Transverse colon (tissue), 4 donors: ENCODE measurements at regions not wholly inside any gene's neighbourhood (a gene's known extent, or its start where the extent isn't known, plus 50 kb on each side); places are given as distances from the start of the nearest gene placed in this dataset.

Source experiments
- DNase-seq: peaks from one replicate; pipeline ENCODE4 v3.0.0-alpha.2; 2019
- H3K27ac ChIP-seq, 4 donors: fragments of 200-600 bp; sonication (generic); 2 replicates each; pipeline ENCODE4 v1.5.1; 2016 to 2018; ENCODE audit warnings: inconsistent platforms in 4 of 4
- H3K27me3 ChIP-seq: fragments of 200-600 bp; sonication (generic); 2 replicates; pipeline ENCODE4 v1.5.1; 2017; ENCODE audit warnings: inconsistent platforms
- H3K36me3 ChIP-seq, 4 donors: fragments of 200-600 bp; sonication (generic); 2 replicates each; pipeline ENCODE4 v1.5.1; 2017 to 2019; ENCODE audit warnings: inconsistent platforms in 4 of 4
- H3K4me1 ChIP-seq, 4 donors: fragments of 200-600 bp; sonication (generic); 2 replicates each; pipeline ENCODE4 v1.5.1; 2017 to 2020; ENCODE audit warnings: inconsistent platforms in 4 of 4
- H3K4me3 ChIP-seq, 4 donors: fragments of 200-600 bp; sonication (generic); 1 replicate in 1 of 4; 2 replicates in 3 of 4; pipeline versions ENCODE4 v1.5.1 to v1.6.1; 2017 to 2019; ENCODE audit warnings: inconsistent platforms in 4 of 4
- H3K9me3 ChIP-seq, 2 donors: fragments of 200-600 bp; sonication (generic); 2 replicates each; pipeline ENCODE4 v1.5.1; 2017 to 2019; ENCODE audit warnings: inconsistent platforms in 2 of 2
- EP300 ChIP-seq: sonication (generic); formaldehyde crosslinking; IDR thresholded peaks from one replicate; pipeline ENCODE4 v1.6.1; 2017; ENCODE audit warnings: antibody characterized with exemption, low read depth
- POLR2A ChIP-seq: fragments of 450-650 bp; IDR thresholded peaks from one replicate; pipeline ENCODE4 v1.6.1; 2016; ENCODE audit warnings: antibody characterized with exemption, mild to moderate bottlenecking, moderate library complexity
- POLR2AphosphoS5 ChIP-seq, 3 donors: sonication (generic); formaldehyde crosslinking; IDR thresholded peaks; one replicate each; pipeline ENCODE4 v1.6.1; 2016; ENCODE audit warnings: antibody characterized with exemption in 3 of 3
- WGBS, 2 donors: methylation state at CpG; one replicate each; pipeline ENCODE4 v1.1.5; 2018; ENCODE audit warnings: low coverage in 1 of 2; 5-methylcytosine and 5-hydroxymethylcytosine counted together
- in situ Hi-C, 4 donors: fragments of 200-750 bp; cut with MboI; loops; one replicate each; pipeline versions ENCODE4 v1.15.0 to v1.15.1; 2017; ENCODE audit warnings: low sequenced_read_pairs in 3 of 4, low pct_ligation_motif_present in 1 of 4, low pct_unique_long_range_greater_than_20kb in 1 of 4
- intact Hi-C: fragments of 100-400 bp; cut with DNase I; formaldehyde crosslinking; loops from one replicate; pipeline ENCODE4 v1.15.1; 2023; ENCODE audit warnings: low total_unique reads
- TF ChIP-seq, protein P1 (sequence below), 5 experiments: fragments of 200-600 bp in 3 of 5; fragments of 450-650 bp in 2 of 5; sonication (generic) in 3 of 5; IDR thresholded peaks; 1 replicate in 2 of 5; 2 replicates in 3 of 5; pipeline ENCODE4 v1.5.1; 2016 to 2017; ENCODE audit warnings: antibody characterized with exemption in 5 of 5, inconsistent platforms in 3 of 5, mild to moderate bottlenecking in 2 of 5, moderate library complexity in 1 of 5

DNA sequence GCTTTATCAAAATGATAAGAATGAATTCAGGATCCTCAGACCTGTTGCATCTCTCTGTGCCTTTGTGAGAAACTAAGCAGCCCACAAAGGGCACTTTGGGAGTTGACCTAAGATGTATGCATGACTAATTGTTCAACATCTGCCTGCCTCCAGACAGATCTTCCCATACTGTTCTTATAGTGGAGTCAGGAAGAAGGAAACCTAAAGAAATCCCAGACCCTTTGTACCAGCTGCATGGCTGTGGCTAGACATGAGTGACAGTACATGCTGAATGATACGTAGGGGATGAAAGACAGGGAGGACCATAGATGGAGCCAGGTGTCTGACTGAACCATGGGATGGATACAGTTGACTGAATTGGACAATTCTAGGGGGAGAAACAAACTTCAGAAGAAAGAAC lies 148.7 kb upstream of the PCGF5 start:
- no peaks in the 10 kb centered on the region for H3K36me3 ChIP-seq
- H3K27ac ChIP-seq = no peak overlapping the region
- peaks cover 0 to 2% (median under 1%) of the 10 kb centered on the region in 4 donors for H3K4me1 ChIP-seq
- in situ Hi-C loops (no loop called here), intact Hi-C loops (no loop called here)
- 42% methylated on average over 1 of the region's 1 CpG; no CpG with 5 or more reads in 1 of the 2 donors for WGBS, 2 donors
- no peak for DNase-seq
- no peaks in the 10 kb centered on the region for H3K9me3 ChIP-seq
- no peak overlapping the region for H3K4me3 ChIP-seq
- H3K27me3 ChIP-seq = no peaks in the 10 kb centered on the region
- TF ChIP-seq EP300 (no peak), POLR2A (no peak), POLR2AphosphoS5 (IDR thresholded peaks at IDR 0.05) (no peak)
- TF ChIP-seq, protein P1, sequence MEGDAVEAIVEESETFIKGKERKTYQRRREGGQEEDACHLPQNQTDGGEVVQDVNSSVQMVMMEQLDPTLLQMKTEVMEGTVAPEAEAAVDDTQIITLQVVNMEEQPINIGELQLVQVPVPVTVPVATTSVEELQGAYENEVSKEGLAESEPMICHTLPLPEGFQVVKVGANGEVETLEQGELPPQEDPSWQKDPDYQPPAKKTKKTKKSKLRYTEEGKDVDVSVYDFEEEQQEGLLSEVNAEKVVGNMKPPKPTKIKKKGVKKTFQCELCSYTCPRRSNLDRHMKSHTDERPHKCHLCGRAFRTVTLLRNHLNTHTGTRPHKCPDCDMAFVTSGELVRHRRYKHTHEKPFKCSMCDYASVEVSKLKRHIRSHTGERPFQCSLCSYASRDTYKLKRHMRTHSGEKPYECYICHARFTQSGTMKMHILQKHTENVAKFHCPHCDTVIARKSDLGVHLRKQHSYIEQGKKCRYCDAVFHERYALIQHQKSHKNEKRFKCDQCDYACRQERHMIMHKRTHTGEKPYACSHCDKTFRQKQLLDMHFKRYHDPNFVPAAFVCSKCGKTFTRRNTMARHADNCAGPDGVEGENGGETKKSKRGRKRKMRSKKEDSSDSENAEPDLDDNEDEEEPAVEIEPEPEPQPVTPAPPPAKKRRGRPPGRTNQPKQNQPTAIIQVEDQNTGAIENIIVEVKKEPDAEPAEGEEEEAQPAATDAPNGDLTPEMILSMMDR (IDR thresholded peaks at IDR 0.05) = no peak

DNA sequence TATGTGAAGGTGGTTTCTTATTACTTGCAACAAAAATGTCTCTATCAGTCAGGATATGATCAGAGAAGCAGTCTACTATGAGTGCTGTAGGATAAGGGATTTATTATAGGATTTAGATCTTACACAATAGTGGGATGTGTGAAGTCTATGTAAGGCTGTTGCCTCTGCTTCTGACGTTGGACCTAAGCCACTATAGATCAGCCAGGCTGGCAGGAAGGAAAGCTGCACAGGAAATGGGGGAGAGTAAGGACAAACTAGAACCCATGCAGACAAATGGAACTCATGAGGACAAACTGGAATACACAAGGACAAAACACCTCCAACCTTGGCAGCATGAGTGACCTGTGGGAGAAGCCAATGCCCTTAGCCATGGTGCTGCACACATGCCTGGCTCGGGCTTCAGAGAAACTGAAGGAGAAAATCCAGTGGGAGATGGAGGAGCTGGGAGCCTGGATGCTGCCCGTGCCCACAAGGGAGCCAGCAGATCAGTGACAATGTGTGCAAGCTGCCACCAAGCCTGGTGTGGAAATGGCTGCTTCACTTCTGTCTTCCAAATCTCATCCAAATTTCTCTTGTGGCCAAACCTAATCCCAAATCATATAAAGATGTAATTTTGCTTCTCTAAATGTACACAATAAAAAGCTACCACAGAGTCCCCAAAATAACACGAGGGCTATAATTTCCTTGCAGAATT lies 147.0 kb upstream of the PCGF5 start:
- WGBS, 2 donors = 51 to 60% methylated on average over 3 to 4 of the region's 4 CpGs
- no peak for DNase-seq
- peaks cover 2% of the 10 kb centered on the region for H3K27me3 ChIP-seq
- no peaks in the 10 kb centered on the region for H3K36me3 ChIP-seq
- no peak for TF ChIP-seq POLR2A
- TF ChIP-seq, protein P1 (IDR thresholded peaks at IDR 0.05) = no peak
- no peak for TF ChIP-seq EP300
- no peak overlapping the region for H3K4me3 ChIP-seq
- in situ Hi-C loops (no loop called here), intact Hi-C loops (no loop called here)
- no peaks in the 10 kb centered on the region for H3K9me3 ChIP-seq
- no peak overlapping the region for H3K27ac ChIP-seq
- H3K4me1 ChIP-seq = peaks cover 0 to 16% (median 11%) of the 10 kb centered on the region in 4 donors

DNA sequence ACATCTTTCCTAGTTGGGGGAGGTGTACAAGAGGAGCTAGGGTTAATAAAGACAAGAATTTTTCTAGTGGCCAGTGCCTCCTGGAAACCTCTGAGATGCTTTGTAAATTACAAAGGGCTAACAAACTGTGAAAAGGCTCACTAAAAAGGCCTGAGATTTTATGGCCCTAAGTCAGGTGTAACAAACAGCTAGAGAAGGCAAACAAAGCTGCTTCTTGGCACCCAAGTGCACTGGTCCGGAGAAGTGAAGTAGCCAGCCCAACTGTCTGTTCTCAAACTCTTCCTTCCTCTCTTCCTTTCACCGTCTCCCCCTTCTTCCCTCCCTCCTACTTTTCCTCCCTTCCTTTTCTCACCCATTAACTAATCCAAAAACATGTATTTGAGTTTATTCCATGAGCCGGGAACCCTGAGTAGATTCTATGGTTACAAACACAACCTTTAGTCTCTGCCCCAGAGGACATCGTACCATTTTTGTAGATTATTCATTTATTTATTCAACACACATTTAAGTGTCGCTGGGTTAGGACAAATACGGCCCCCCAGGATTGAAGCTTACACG lies 143.4 kb upstream of the PCGF5 start:
- peaks cover 0 to 16% (median 11%) of the 10 kb centered on the region in 4 donors for H3K4me1 ChIP-seq
- no peak for TF ChIP-seq POLR2AphosphoS5 (IDR thresholded peaks at IDR 0.05)
- TF ChIP-seq, protein P1 (IDR thresholded peaks at IDR 0.05) = no peak
- TF ChIP-seq EP300 = no peak
- TF ChIP-seq POLR2A = no peak
- no peaks in the 10 kb centered on the region for H3K9me3 ChIP-seq
- intact Hi-C loops (no loop called here), in situ Hi-C loops (no loop called here)
- no peak for DNase-seq
- peak overlapping the region; percentile 3 to 28 (median 10) for H3K27ac ChIP-seq
- peaks cover 5% of the 10 kb centered on the region for H3K27me3 ChIP-seq
- 23 to 41% methylated on average over 7 of the region's 7 CpGs for WGBS, 2 donors
- no peak overlapping the region for H3K4me3 ChIP-seq
- no peaks in the 10 kb centered on the region for H3K36me3 ChIP-seq

DNA sequence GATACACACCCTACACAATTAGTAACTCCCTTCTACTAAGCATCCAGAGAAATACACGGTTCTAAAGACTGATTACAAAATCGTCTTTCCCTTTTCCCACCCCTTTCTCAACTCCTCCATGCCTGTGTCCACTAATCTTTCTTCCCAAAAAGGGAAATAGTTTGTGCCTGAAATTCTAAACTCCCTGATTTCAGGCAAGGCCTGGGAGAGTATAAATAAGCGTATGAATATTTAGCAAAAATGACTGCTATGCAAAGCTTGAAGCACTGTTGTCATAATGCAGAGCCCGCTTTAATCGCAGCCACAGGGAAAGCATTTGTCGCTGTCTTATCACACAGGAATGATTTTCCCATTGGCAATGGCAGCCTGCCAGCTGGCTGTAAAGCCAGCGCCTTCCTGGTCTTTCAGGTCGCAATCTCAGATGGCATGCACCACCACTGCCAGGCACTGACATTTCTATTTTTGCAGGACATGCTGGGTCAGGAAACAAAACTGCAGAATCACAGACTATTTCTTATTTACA lies 142.9 kb upstream of the PCGF5 start:
- Histone ChIP-seq H3K4me1 (peaks cover 0 to 16% (median 11%) of the 10 kb centered on the region in 4 donors), H3K36me3 (no peaks in the 10 kb centered on the region), H3K9me3 (no peaks in the 10 kb centered on the region), H3K4me3 (no peak overlapping the region), H3K27ac (peak overlapping the region; percentile 3 to 28 (median 10)), H3K27me3 (peaks cover 5% of the 10 kb centered on the region)
- intact Hi-C loops (no loop called here), in situ Hi-C loops (no loop called here)
- 26 to 48% methylated on average over 3 to 8 of the region's 8 CpGs for WGBS, 2 donors
- peak; percentile 83 for DNase-seq
- TF ChIP-seq POLR2AphosphoS5 (IDR thresholded peaks at IDR 0.05) = peak in 1 of 3 donors; percentile 39
- TF ChIP-seq, protein P1 (IDR thresholded peaks at IDR 0.05) = no peak
